T-helper 2 cell treated with Interferon-gamma antibody and Interleukin-4, amounts not matched to agents 5 μg/mL and 100 μg/mL, for 36 hours (primary cell): ENCODE measurements at regions not wholly inside any gene's neighbourhood (a gene's known extent, or its start where the extent isn't known, plus 50 kb on each side); places are given as distances from the start of the nearest gene placed in this dataset.

ENCODE experiments used
- DNase-seq: peaks from one replicate; pipeline ENCODE4 v3.0.0; 2021; ENCODE audit warnings: low spot score
- H3K27ac Mint-ChIP-seq: one replicate; pipeline ENCODE4 v1.8.0; 2021; ENCODE audit warnings: mild to moderate bottlenecking, mixed read lengths
- H3K27me3 Mint-ChIP-seq: one replicate; pipeline ENCODE4 v1.8.0; 2021; ENCODE audit warnings: low read depth, mixed read lengths
- H3K36me3 Mint-ChIP-seq: one replicate; pipeline ENCODE4 v1.8.0; 2021; ENCODE audit warnings: low read depth, mixed read lengths
- H3K4me1 Mint-ChIP-seq: one replicate; pipeline ENCODE4 v1.8.0; 2021; ENCODE audit warnings: low read depth, mixed read lengths
- H3K4me3 Mint-ChIP-seq: one replicate; pipeline ENCODE4 v1.8.0; 2022; ENCODE audit warnings: mild to moderate bottlenecking, moderate library complexity, mixed read lengths
- H3K9me3 Mint-ChIP-seq: one replicate; pipeline ENCODE4 v1.8.0; 2021; ENCODE audit warnings: mixed read lengths

- Mint-ChIP-seq H3K27me3 (peaks cover 37% of the 10 kb centered on the region), H3K9me3 (no peaks in the 10 kb centered on the region), H3K4me3 (no peak overlapping the region), H3K36me3 (no peaks in the 10 kb centered on the region), H3K4me1 (no peaks in the 10 kb centered on the region), H3K27ac (no peak overlapping the region)
- no peak for DNase-seq
Measured at GRCh38 chrX:139200793-139201192, 329.7 kb upstream of the F9 start.

- no peak overlapping the region for H3K27ac Mint-ChIP-seq
- H3K36me3 Mint-ChIP-seq, result no peaks in the 10 kb centered on the region
- no peak for DNase-seq
- H3K9me3 Mint-ChIP-seq, result no peaks in the 10 kb centered on the region
- peaks cover 35% of the 10 kb centered on the region for H3K27me3 Mint-ChIP-seq
- H3K4me1 Mint-ChIP-seq, result no peaks in the 10 kb centered on the region
- no peak overlapping the region for H3K4me3 Mint-ChIP-seq
Measured at GRCh38 chrX:139200346-139200745, 330.2 kb upstream of the F9 start.

GRCh38 chrX:139199933-139200332 lies 330.6 kb upstream of the F9 start:
- H3K4me3 Mint-ChIP-seq, result no peak overlapping the region
- no peaks in the 10 kb centered on the region for H3K9me3 Mint-ChIP-seq
- no peak overlapping the region for H3K27ac Mint-ChIP-seq
- peaks cover 34% of the 10 kb centered on the region for H3K27me3 Mint-ChIP-seq
- H3K4me1 Mint-ChIP-seq, result no peaks in the 10 kb centered on the region
- no peak for DNase-seq
- H3K36me3 Mint-ChIP-seq, result no peaks in the 10 kb centered on the region

GRCh38 chrX:139198936-139199335 lies 331.6 kb upstream of the F9 start:
- H3K9me3 Mint-ChIP-seq, result no peaks in the 10 kb centered on the region
- peaks cover 34% of the 10 kb centered on the region for H3K27me3 Mint-ChIP-seq
- no peaks in the 10 kb centered on the region for H3K4me1 Mint-ChIP-seq
- H3K27ac Mint-ChIP-seq, result no peak overlapping the region
- no peak overlapping the region for H3K4me3 Mint-ChIP-seq
- DNase-seq, result no peak
- no peaks in the 10 kb centered on the region for H3K36me3 Mint-ChIP-seq

- Mint-ChIP-seq H3K27ac (no peak overlapping the region), H3K4me3 (no peak overlapping the region), H3K36me3 (no peaks in the 10 kb centered on the region), H3K27me3 (peaks cover 28% of the 10 kb centered on the region), H3K4me1 (no peaks in the 10 kb centered on the region), H3K9me3 (no peaks in the 10 kb centered on the region)
- no peak for DNase-seq
Measured at GRCh38 chrX:139196890-139197289, 333.6 kb upstream of the F9 start.

- Mint-ChIP-seq H3K27me3 (peaks cover 24% of the 10 kb centered on the region), H3K27ac (no peak overlapping the region), H3K9me3 (no peaks in the 10 kb centered on the region), H3K36me3 (no peaks in the 10 kb centered on the region), H3K4me1 (no peaks in the 10 kb centered on the region), H3K4me3 (no peak overlapping the region)
- no peak for DNase-seq
Measured at GRCh38 chrX:139194571-139195280, 335.8 kb upstream of the F9 start.

GRCh38 chrX:139192386-139192961 lies 338.1 kb upstream of the F9 start:
- no peak overlapping the region for H3K27ac Mint-ChIP-seq
- peaks cover 19% of the 10 kb centered on the region for H3K27me3 Mint-ChIP-seq
- H3K36me3 Mint-ChIP-seq, result no peaks in the 10 kb centered on the region
- H3K9me3 Mint-ChIP-seq, result no peaks in the 10 kb centered on the region
- no peaks in the 10 kb centered on the region for H3K4me1 Mint-ChIP-seq
- H3K4me3 Mint-ChIP-seq, result no peak overlapping the region
- no peak for DNase-seq

- DNase-seq, result no peak
- H3K36me3 Mint-ChIP-seq, result no peaks in the 10 kb centered on the region
- H3K4me1 Mint-ChIP-seq, result no peaks in the 10 kb centered on the region
- no peak overlapping the region for H3K27ac Mint-ChIP-seq
- no peak overlapping the region for H3K4me3 Mint-ChIP-seq
- H3K9me3 Mint-ChIP-seq, result no peaks in the 10 kb centered on the region
- H3K27me3 Mint-ChIP-seq, result peaks cover 19% of the 10 kb centered on the region
Measured at GRCh38 chrX:139191746-139192385, 338.7 kb upstream of the F9 start.

GRCh38 chrX:139191286-139191685 lies 339.3 kb upstream of the F9 start:
- Mint-ChIP-seq H3K27me3 (peaks cover 17% of the 10 kb centered on the region), H3K36me3 (no peaks in the 10 kb centered on the region), H3K4me3 (no peak overlapping the region), H3K9me3 (no peaks in the 10 kb centered on the region), H3K27ac (no peak overlapping the region), H3K4me1 (no peaks in the 10 kb centered on the region)
- DNase-seq, result no peak

GRCh38 chrX:139187738-139188137 lies 342.8 kb upstream of the F9 start:
- Mint-ChIP-seq H3K9me3 (no peaks in the 10 kb centered on the region), H3K27me3 (no peaks in the 10 kb centered on the region), H3K36me3 (no peaks in the 10 kb centered on the region), H3K27ac (no peak overlapping the region), H3K4me1 (no peaks in the 10 kb centered on the region), H3K4me3 (no peak overlapping the region)
- DNase-seq, result no peak

GRCh38 chrX:139186991-139187390 lies 343.5 kb upstream of the F9 start:
- H3K4me3 Mint-ChIP-seq, result no peak overlapping the region
- H3K36me3 Mint-ChIP-seq, result no peaks in the 10 kb centered on the region
- H3K4me1 Mint-ChIP-seq, result no peaks in the 10 kb centered on the region
- no peak for DNase-seq
- H3K27ac Mint-ChIP-seq, result no peak overlapping the region
- H3K9me3 Mint-ChIP-seq, result no peaks in the 10 kb centered on the region
- H3K27me3 Mint-ChIP-seq, result no peaks in the 10 kb centered on the region

GRCh38 chrX:139179592-139179991 lies 350.9 kb upstream of the F9 start:
- DNase-seq, result no peak
- Mint-ChIP-seq H3K4me1 (no peaks in the 10 kb centered on the region), H3K36me3 (no peaks in the 10 kb centered on the region), H3K27ac (no peak overlapping the region), H3K9me3 (no peaks in the 10 kb centered on the region), H3K4me3 (no peak overlapping the region), H3K27me3 (no peaks in the 10 kb centered on the region)

GRCh38 chrX:139178980-139179379 lies 351.6 kb upstream of the F9 start:
- DNase-seq, result no peak
- Mint-ChIP-seq H3K36me3 (no peaks in the 10 kb centered on the region), H3K27me3 (no peaks in the 10 kb centered on the region), H3K4me3 (no peak overlapping the region), H3K27ac (no peak overlapping the region), H3K9me3 (no peaks in the 10 kb centered on the region), H3K4me1 (no peaks in the 10 kb centered on the region)

GRCh38 chrX:139172731-139173130 lies 357.8 kb upstream of the F9 start:
- Mint-ChIP-seq H3K4me3 (no peak overlapping the region), H3K36me3 (no peaks in the 10 kb centered on the region), H3K9me3 (no peaks in the 10 kb centered on the region), H3K4me1 (no peaks in the 10 kb centered on the region), H3K27ac (no peak overlapping the region), H3K27me3 (no peaks in the 10 kb centered on the region)
- no peak for DNase-seq
